ENCODE measurements at regions not wholly inside any gene's neighbourhood (a gene's known extent, or its start where the extent isn't known, plus 50 kb on each side); places are given as distances from the start of the nearest gene placed in this dataset.

DNA sequence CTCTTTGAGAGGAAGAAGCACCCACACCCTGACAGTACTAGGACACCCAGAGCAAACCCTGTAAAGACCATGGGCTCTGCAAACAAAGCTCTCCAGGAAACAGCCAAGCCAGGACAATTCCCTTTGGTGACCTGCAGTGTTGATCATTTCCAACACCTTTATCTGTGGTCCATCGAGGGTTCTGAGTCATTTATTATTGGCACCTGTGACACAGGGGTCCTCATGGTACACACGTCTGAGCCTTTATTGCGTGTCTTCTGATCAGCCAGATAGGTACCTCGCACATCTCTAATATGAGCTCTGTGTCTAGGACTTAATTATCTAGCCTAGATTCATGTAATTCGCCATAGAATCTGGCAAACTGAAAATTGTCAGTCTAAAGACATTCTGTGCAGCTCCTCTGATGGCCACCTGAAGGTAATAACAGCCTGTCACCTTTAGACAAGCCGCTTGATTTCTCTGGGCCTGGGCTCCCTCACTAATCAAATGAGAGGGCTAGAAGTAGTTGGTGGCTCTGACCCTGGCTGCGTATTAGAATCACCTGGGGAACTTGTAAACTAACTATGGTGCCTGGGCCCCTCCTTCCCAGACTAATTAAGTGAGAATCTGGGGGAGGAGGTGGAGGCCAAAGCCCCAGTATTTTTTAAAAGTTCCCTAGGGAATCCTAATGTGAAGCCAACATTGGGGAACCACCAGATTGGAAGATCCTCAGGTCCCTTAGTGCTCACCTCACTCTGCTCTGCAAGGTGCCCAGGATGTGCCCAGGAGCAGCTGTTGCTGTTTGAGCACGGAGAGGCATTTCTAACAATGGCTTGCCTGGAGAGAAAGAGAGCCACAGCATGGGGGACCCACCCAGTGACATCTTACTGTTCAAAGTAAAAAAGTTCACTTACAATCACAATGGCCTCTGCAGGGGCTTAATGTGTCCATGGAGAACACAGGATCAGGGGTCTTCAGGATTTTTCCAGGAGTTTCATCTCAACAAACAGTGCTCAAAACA, 122.0 kb upstream of the ARID1B start:
- 87 to 90% methylated on average over 8 of the region's 8 CpGs for WGBS, 2 donors
- Histone ChIP-seq H3K27ac (ENCODE audit: low read depth in 2 of 2, low read length in 1 of 2) (no peak overlapping the region), H3K36me3 (ENCODE audit: control insufficient read depth in 2 of 2, insufficient read depth in 2 of 2, low read length in 1 of 2) (no peaks in the 10 kb centered on the region), H3K9me3 (ENCODE audit: control insufficient read depth in 2 of 2, insufficient read depth in 1 of 2, low read depth in 1 of 2, low read length in 1 of 2) (no peaks in the 10 kb centered on the region), H3K4me1 (ENCODE audit: control insufficient read depth in 2 of 2, insufficient read depth in 2 of 2, low read length in 1 of 2) (no peaks in the 10 kb centered on the region), H3K27me3 (ENCODE audit: control insufficient read depth in 1 of 2, insufficient read depth in 2 of 2, low read length in 2 of 2) (no peaks in the 10 kb centered on the region), H3K4me3 (ENCODE audit: low read depth in 1 of 2, low read length in 2 of 2) (no peak overlapping the region)

DNA sequence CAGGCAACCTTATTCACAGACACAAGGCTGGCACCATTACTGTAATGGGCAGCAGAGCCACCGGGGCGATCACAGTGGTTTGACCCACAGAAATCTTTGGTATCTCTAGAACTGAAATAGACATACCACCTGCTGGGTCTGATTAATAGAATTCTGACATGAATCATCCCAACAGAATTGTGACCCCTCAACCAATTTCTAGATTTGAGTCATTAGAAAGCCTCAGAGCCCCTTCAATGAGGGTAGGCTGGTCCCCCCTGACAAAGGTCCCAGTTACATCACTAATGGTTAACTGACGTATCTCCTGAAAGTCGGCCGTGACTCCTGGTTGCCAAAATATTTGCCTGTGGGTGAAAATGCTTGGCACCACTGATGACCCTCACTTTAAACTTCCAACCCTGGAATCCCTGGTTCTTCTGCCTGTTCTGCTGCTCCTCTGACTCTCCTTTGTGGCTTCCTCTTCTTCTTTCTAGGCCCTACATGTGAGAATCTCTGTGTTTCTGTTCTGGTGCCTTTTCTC, 124.9 kb upstream of the ARID1B start:
- no peak overlapping the region for H3K4me3 ChIP-seq (ENCODE audit: low read depth in 1 of 2, low read length in 2 of 2)
- H3K27ac ChIP-seq (ENCODE audit: low read depth in 2 of 2, low read length in 1 of 2) = no peak overlapping the region
- no peaks in the 10 kb centered on the region for H3K9me3 ChIP-seq (ENCODE audit: control insufficient read depth in 2 of 2, insufficient read depth in 1 of 2, low read depth in 1 of 2, low read length in 1 of 2)
- WGBS, 2 donors = 81 to 91% methylated on average over 5 of the region's 5 CpGs
- H3K27me3 ChIP-seq (ENCODE audit: control insufficient read depth in 1 of 2, insufficient read depth in 2 of 2, low read length in 2 of 2) = no peaks in the 10 kb centered on the region
- H3K36me3 ChIP-seq (ENCODE audit: control insufficient read depth in 2 of 2, insufficient read depth in 2 of 2, low read length in 1 of 2) = no peaks in the 10 kb centered on the region
- H3K4me1 ChIP-seq (ENCODE audit: control insufficient read depth in 2 of 2, insufficient read depth in 2 of 2, low read length in 1 of 2) = no peaks in the 10 kb centered on the region

DNA sequence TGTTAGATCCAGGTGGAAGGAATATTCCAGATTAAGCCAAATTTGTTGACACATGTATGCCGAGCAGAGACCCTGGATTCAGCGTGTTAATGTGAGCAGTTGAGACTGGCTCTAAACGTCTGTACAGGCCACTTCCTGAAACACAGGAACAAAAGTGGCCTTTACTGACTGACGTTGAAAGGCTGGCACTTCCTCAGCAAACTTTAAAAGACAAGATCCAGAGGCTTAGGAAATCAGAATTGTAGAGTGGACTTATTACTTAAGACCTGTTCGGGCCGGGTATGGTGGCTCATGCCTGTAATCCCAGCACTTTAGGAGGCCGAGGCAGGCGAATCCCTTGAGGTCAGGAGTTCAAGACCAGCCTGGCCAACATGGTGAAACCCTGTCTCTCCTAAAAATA, 125.7 kb upstream of the ARID1B start:
- H3K9me3 ChIP-seq (ENCODE audit: control insufficient read depth in 2 of 2, insufficient read depth in 1 of 2, low read depth in 1 of 2, low read length in 1 of 2) = no peaks in the 10 kb centered on the region
- H3K4me3 ChIP-seq (ENCODE audit: low read depth in 1 of 2, low read length in 2 of 2) = no peak overlapping the region

DNA sequence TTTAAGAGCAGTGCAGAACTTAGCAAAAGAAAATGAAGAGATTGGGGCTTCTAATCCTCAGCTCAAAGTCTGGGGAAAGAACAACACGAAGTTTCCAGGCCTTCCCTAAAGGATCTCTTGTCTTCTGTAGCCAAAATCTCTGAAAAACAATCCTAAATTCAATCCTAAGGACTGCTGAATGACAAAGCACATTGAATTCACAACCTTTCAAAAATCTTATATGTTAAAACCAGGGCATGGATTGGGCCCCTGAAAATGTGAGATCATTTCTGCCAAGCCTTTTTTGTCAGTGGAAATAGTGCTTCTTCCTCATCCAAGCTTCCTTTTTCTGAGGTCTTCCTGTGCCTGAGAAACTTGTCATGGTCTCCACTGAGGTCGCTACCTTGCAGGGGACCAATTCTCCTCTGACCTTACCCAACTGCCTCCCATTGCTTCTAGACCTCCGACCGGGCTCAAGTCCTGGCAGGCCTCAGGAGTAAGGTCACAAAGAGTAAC, 126.2 kb upstream of the ARID1B start:
- no peaks in the 10 kb centered on the region for H3K4me1 ChIP-seq (ENCODE audit: control insufficient read depth in 2 of 2, insufficient read depth in 2 of 2, low read length in 1 of 2)
- H3K36me3 ChIP-seq (ENCODE audit: control insufficient read depth in 2 of 2, insufficient read depth in 2 of 2, low read length in 1 of 2) = no peaks in the 10 kb centered on the region
- no peaks in the 10 kb centered on the region for H3K9me3 ChIP-seq (ENCODE audit: control insufficient read depth in 2 of 2, insufficient read depth in 1 of 2, low read depth in 1 of 2, low read length in 1 of 2)
- no peaks in the 10 kb centered on the region for H3K27me3 ChIP-seq (ENCODE audit: control insufficient read depth in 1 of 2, insufficient read depth in 2 of 2, low read length in 2 of 2)
- 81 to 88% methylated on average over 4 of the region's 4 CpGs for WGBS, 2 donors
- H3K27ac ChIP-seq (ENCODE audit: low read depth in 2 of 2, low read length in 1 of 2) = no peak overlapping the region
- H3K4me3 ChIP-seq (ENCODE audit: low read depth in 1 of 2, low read length in 2 of 2) = no peak overlapping the region

More for the DNA sequence above, 125.7 kb upstream of the ARID1B start:
- 81 to 86% methylated on average over 8 of the region's 8 CpGs for WGBS, 2 donors
- H3K27ac ChIP-seq (ENCODE audit: low read depth in 2 of 2, low read length in 1 of 2) = no peak overlapping the region
- no peaks in the 10 kb centered on the region for H3K36me3 ChIP-seq (ENCODE audit: control insufficient read depth in 2 of 2, insufficient read depth in 2 of 2, low read length in 1 of 2)
- no peaks in the 10 kb centered on the region for H3K4me1 ChIP-seq (ENCODE audit: control insufficient read depth in 2 of 2, insufficient read depth in 2 of 2, low read length in 1 of 2)
- no peaks in the 10 kb centered on the region for H3K27me3 ChIP-seq (ENCODE audit: control insufficient read depth in 1 of 2, insufficient read depth in 2 of 2, low read length in 2 of 2)

DNA sequence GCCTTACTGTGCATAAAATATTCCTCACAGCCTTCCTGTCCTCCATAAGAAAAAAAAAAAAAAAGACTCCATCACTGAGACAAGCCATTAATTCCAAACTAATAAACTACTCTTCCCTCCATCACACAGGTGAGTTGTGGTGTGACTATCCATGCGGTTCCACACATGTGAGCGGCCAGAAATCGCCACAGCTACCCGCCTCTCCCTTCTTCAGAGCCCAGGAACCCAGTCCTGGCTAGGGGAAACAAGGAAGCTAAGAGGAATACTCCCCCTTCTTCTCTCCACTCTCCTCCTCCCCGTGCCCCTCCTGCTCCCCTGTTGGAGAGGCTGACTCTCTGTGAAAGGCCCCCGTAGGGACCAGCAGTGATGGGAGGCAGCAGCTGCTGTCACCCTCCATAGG, 128.6 kb upstream of the ARID1B start:
- WGBS, 2 donors = 82 to 89% methylated on average over 6 of the region's 6 CpGs
- no peak overlapping the region for H3K4me3 ChIP-seq (ENCODE audit: low read depth in 1 of 2, low read length in 2 of 2)

DNA sequence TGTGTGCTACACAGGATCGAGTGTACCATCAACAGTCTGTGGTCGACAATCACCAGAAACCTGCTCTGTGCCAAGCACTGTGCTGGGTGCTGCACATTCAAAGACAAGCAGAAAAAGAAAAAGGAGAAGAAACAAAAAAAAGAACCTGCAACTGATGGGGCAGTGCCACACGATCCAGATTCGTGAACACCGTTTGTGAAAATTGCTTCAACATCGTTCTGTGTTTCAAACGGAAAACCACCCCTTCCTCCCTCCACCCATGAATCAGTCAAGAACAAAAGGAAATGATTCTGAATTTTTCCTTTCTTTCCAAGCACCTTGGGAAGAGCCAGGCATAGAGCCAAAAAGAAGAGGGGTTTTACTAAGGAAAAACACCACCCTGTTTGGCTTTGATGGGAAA, 129.2 kb upstream of the ARID1B start:
- WGBS, 2 donors = 44 to 57% methylated on average over 7 of the region's 7 CpGs
- Histone ChIP-seq H3K4me3 (ENCODE audit: low read depth in 1 of 2, low read length in 2 of 2) (no peak overlapping the region), H3K36me3 (ENCODE audit: control insufficient read depth in 2 of 2, insufficient read depth in 2 of 2, low read length in 1 of 2) (no peaks in the 10 kb centered on the region)

More for the DNA sequence above, 128.6 kb upstream of the ARID1B start:
- H3K36me3 ChIP-seq (ENCODE audit: control insufficient read depth in 2 of 2, insufficient read depth in 2 of 2, low read length in 1 of 2) = no peaks in the 10 kb centered on the region
- H3K9me3 ChIP-seq (ENCODE audit: control insufficient read depth in 2 of 2, insufficient read depth in 1 of 2, low read depth in 1 of 2, low read length in 1 of 2) = no peaks in the 10 kb centered on the region
- H3K27ac ChIP-seq (ENCODE audit: low read depth in 2 of 2, low read length in 1 of 2) = no peak overlapping the region
- H3K27me3 ChIP-seq (ENCODE audit: control insufficient read depth in 1 of 2, insufficient read depth in 2 of 2, low read length in 2 of 2) = no peaks in the 10 kb centered on the region
- H3K4me1 ChIP-seq (ENCODE audit: control insufficient read depth in 2 of 2, insufficient read depth in 2 of 2, low read length in 1 of 2) = no peaks in the 10 kb centered on the region

DNA sequence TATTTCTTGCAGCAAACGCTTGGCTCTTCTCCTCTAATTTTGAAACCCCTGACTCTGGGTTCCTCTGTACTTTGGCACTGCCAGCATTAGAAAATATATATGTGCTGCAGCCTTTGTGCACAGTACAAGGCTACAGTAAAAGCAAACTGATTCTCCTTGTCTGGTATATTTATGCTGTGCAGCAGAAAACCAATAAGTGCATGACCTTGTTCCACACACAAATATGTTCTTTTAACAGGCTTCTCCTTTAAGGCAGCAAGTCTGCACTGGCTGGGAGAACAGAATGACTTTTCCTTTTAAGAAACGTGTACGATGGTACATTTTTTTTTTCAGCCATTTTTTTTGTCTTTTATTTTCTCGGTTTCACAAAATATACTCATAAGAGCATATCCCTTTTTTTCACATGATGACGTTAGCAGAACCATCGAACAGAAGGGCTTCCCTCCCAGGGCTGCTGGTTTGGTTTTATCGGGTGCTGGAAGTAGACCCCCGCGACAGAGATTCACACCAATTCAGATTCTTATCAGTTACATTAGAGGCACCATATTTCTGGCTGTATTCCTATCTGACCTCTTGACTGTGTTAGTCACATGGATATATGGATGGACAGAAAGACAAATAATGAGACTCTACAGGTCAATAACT, 129.9 kb upstream of the ARID1B start:
- no peaks in the 10 kb centered on the region for H3K4me1 ChIP-seq (ENCODE audit: control insufficient read depth in 2 of 2, insufficient read depth in 2 of 2, low read length in 1 of 2)
- H3K27ac ChIP-seq (ENCODE audit: low read depth in 2 of 2, low read length in 1 of 2) = no peak overlapping the region
- no peaks in the 10 kb centered on the region for H3K27me3 ChIP-seq (ENCODE audit: control insufficient read depth in 1 of 2, insufficient read depth in 2 of 2, low read length in 2 of 2)
- H3K9me3 ChIP-seq (ENCODE audit: control insufficient read depth in 2 of 2, insufficient read depth in 1 of 2, low read depth in 1 of 2, low read length in 1 of 2) = no peaks in the 10 kb centered on the region
- 51 to 59% methylated on average over 9 of the region's 9 CpGs for WGBS, 2 donors
- no peaks in the 10 kb centered on the region for H3K36me3 ChIP-seq (ENCODE audit: control insufficient read depth in 2 of 2, insufficient read depth in 2 of 2, low read length in 1 of 2)
- H3K4me3 ChIP-seq (ENCODE audit: low read depth in 1 of 2, low read length in 2 of 2) = no peak overlapping the region

More for the DNA sequence above, 129.2 kb upstream of the ARID1B start:
- Histone ChIP-seq H3K4me1 (ENCODE audit: control insufficient read depth in 2 of 2, insufficient read depth in 2 of 2, low read length in 1 of 2) (no peaks in the 10 kb centered on the region), H3K9me3 (ENCODE audit: control insufficient read depth in 2 of 2, insufficient read depth in 1 of 2, low read depth in 1 of 2, low read length in 1 of 2) (no peaks in the 10 kb centered on the region), H3K27ac (ENCODE audit: low read depth in 2 of 2, low read length in 1 of 2) (no peak overlapping the region), H3K27me3 (ENCODE audit: control insufficient read depth in 1 of 2, insufficient read depth in 2 of 2, low read length in 2 of 2) (no peaks in the 10 kb centered on the region)

DNA sequence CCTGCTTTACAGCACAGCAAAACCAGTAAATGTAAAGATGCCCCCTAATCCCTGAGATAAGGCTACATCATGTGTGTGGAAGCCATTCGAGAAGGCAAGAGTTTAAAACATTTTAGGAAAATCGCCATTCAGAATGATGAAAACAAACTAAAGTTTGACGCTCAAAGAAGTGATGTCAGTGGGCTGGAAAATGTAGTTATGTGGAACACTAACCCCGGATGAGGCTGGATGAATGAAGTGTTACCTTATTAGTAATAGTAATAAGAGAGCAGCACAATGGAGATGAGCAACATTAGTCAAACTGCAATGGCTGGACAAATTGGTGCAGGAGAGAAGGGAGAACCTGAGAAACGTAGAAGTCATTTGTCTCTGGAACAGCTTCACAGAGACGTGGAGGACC, 130.7 kb upstream of the ARID1B start:
- WGBS, 2 donors = 77 to 80% methylated on average over 6 of the region's 6 CpGs
- Histone ChIP-seq H3K4me3 (ENCODE audit: low read depth in 1 of 2, low read length in 2 of 2) (no peak overlapping the region), H3K27me3 (ENCODE audit: control insufficient read depth in 1 of 2, insufficient read depth in 2 of 2, low read length in 2 of 2) (no peaks in the 10 kb centered on the region), H3K36me3 (ENCODE audit: control insufficient read depth in 2 of 2, insufficient read depth in 2 of 2, low read length in 1 of 2) (no peaks in the 10 kb centered on the region), H3K4me1 (ENCODE audit: control insufficient read depth in 2 of 2, insufficient read depth in 2 of 2, low read length in 1 of 2) (no peaks in the 10 kb centered on the region), H3K27ac (ENCODE audit: low read depth in 2 of 2, low read length in 1 of 2) (no peak overlapping the region), H3K9me3 (ENCODE audit: control insufficient read depth in 2 of 2, insufficient read depth in 1 of 2, low read depth in 1 of 2, low read length in 1 of 2) (peaks cover 2 to 3% of the 10 kb centered on the region in 2 donors)

DNA sequence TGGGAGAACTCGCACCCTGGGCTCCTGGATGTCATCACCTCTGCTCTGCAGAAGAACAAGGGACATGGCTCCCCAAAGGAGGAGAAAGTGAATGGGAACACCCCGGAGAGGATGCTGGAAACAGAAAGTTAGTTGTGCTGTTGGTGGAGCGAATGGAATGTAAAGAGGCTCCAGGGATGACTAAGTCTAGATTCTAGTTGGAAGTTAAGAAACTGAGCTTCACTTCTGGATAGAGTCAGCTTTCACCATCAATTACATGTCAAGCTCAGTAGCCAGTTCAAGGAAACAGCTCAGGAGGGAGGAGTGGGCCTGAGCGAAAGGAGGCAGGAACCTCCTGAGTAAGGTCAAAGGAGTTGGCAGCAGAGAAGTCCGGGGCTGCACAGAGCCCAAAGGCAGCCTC, 132.1 kb upstream of the ARID1B start:
- H3K4me3 ChIP-seq (ENCODE audit: low read depth in 1 of 2, low read length in 2 of 2) = no peak overlapping the region
- no peaks in the 10 kb centered on the region for H3K27me3 ChIP-seq (ENCODE audit: control insufficient read depth in 1 of 2, insufficient read depth in 2 of 2, low read length in 2 of 2)
- peaks cover 3 to 5% of the 10 kb centered on the region in 2 donors for H3K9me3 ChIP-seq (ENCODE audit: control insufficient read depth in 2 of 2, insufficient read depth in 1 of 2, low read depth in 1 of 2, low read length in 1 of 2)
- no peaks in the 10 kb centered on the region for H3K36me3 ChIP-seq (ENCODE audit: control insufficient read depth in 2 of 2, insufficient read depth in 2 of 2, low read length in 1 of 2)
- H3K27ac ChIP-seq (ENCODE audit: low read depth in 2 of 2, low read length in 1 of 2) = no peak overlapping the region
- H3K4me1 ChIP-seq (ENCODE audit: control insufficient read depth in 2 of 2, insufficient read depth in 2 of 2, low read length in 1 of 2) = no peaks in the 10 kb centered on the region
- WGBS, 2 donors = 88 to 89% methylated on average over 5 of the region's 5 CpGs
